WERI-Rb-1 (cell line): ENCODE measurements at regions not wholly inside any gene's neighbourhood (a gene's known extent, or its start where the extent isn't known, plus 50 kb on each side); places are given as distances from the start of the nearest gene placed in this dataset.

ENCODE experiments used
- DNase-seq: peaks from one replicate; pipeline ENCODE4 v3.0.0-alpha.2; 2020
- H3K27ac ChIP-seq: fragments of 250-450 bp; sonication (Bioruptor Pico); 2 replicates; pipeline ENCODE4 v1.5.1; 2020; ENCODE audit warnings: mild to moderate bottlenecking, moderate library complexity
- H3K27me3 ChIP-seq: fragments of 250-450 bp; sonication (Bioruptor Pico); 2 replicates; pipeline ENCODE4 v1.5.1; 2021; ENCODE audit warnings: mild to moderate bottlenecking, low read depth, moderate library complexity; ENCODE audit not compliant: insufficient read depth, severe bottlenecking
- H3K36me3 ChIP-seq: fragments of 250-450 bp; sonication (Bioruptor Pico); 2 replicates; pipeline ENCODE4 v1.5.1; 2020; ENCODE audit warnings: mild to moderate bottlenecking, moderate library complexity
- H3K4me3 ChIP-seq: 2 replicates; pipeline ENCODE4 v1.5.1; 2011; ENCODE audit warnings: low read depth, mild to moderate bottlenecking, control low read depth, low read length
- H3K9me3 ChIP-seq: fragments of 250-450 bp; sonication (Bioruptor Pico); 2 replicates; pipeline ENCODE4 v1.5.1; 2021; ENCODE audit warnings: mild to moderate bottlenecking, moderate library complexity; ENCODE audit not compliant: severe bottlenecking
- CTCF ChIP-seq: IDR thresholded peaks from 2 replicates; pipeline ENCODE4 v1.5.1; 2011; ENCODE audit warnings: low read depth, mild to moderate bottlenecking, control low read depth, inconsistent platforms, low read length

GRCh38 chr12:13924286-13924685 lies 57.1 kb downstream of the GRIN2B start:
- no peak for DNase-seq

DNA sequence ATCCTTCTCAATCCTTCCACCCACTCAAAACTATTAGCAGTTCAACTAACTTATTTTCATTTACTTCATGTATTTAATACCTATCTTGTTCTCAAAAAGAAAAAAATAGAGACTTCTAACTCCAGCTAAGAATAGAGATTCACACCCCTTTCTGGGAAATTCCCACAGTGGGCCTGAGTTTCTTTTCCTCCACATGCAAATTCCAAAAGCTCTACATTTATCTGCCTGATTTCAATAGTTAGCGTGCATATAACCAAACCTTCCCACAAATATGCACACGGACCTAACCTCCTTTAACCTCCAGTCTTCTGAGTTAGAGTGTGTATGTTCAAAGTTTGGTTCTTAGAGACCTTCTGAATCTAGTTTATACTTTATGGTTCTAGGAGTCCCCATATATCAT lies 62.5 kb downstream of the GRIN2B start:
- DNase-seq = no peak
- Histone ChIP-seq H3K36me3 (no peaks in the 10 kb centered on the region), H3K27ac (no peak overlapping the region), H3K27me3 (no peaks in the 10 kb centered on the region), H3K4me3 (no peak overlapping the region), H3K9me3 (no peaks in the 10 kb centered on the region)
- no peak for TF ChIP-seq CTCF

More at GRCh38 chr12:13924286-13924685, 57.1 kb downstream of the GRIN2B start:
- no peak for TF ChIP-seq CTCF
- no peak overlapping the region for H3K4me3 ChIP-seq
- H3K27ac ChIP-seq = no peak overlapping the region
- no peaks in the 10 kb centered on the region for H3K36me3 ChIP-seq
- H3K9me3 ChIP-seq = no peaks in the 10 kb centered on the region
- H3K27me3 ChIP-seq = no peaks in the 10 kb centered on the region

GRCh38 chr12:13915096-13915495 lies 66.3 kb downstream of the GRIN2B start:
- Histone ChIP-seq H3K9me3 (no peaks in the 10 kb centered on the region), H3K27ac (no peak overlapping the region), H3K27me3 (no peaks in the 10 kb centered on the region), H3K36me3 (no peaks in the 10 kb centered on the region), H3K4me3 (no peak overlapping the region)
- no peak for DNase-seq
- TF ChIP-seq CTCF = no peak

DNA sequence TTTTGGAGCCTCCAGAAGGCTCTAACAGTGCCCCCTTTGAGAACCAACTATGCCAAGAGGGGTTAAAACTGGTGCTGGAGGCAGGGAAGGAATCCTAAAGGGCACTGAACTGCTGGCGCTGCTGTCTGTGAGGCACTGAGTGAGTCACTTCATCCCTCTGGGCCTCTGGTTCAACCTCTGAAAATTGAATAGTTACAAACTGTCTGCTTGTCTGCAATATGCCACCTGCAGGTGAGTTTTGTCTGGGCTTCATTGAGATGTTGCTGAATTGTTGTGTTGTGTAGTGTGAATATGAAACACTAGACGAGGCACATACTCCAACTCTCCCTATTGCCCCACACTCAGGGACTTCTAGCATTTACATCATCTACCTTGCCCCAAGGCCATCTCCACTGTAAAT lies 68.0 kb downstream of the GRIN2B start:
- no peaks in the 10 kb centered on the region for H3K27me3 ChIP-seq
- H3K36me3 ChIP-seq = no peaks in the 10 kb centered on the region
- no peak for DNase-seq
- no peaks in the 10 kb centered on the region for H3K9me3 ChIP-seq
- H3K27ac ChIP-seq = no peak overlapping the region
- TF ChIP-seq CTCF = no peak
- no peak overlapping the region for H3K4me3 ChIP-seq

GRCh38 chr12:13911756-13912554 lies 69.4 kb downstream of the GRIN2B start:
- TF ChIP-seq CTCF = no peak
- Histone ChIP-seq H3K9me3 (no peaks in the 10 kb centered on the region), H3K4me3 (no peak overlapping the region), H3K27me3 (no peaks in the 10 kb centered on the region), H3K27ac (no peak overlapping the region), H3K36me3 (no peaks in the 10 kb centered on the region)
- no peak for DNase-seq

- Histone ChIP-seq H3K27me3 (no peaks in the 10 kb centered on the region), H3K4me3 (no peak overlapping the region), H3K9me3 (peaks cover 3% of the 10 kb centered on the region), H3K27ac (no peak overlapping the region), H3K36me3 (no peaks in the 10 kb centered on the region)
- TF ChIP-seq CTCF = no peak
- DNase-seq = no peak
Measured at GRCh38 chr12:13905794-13906193, 75.6 kb downstream of the GRIN2B start.
